NCI-H510A (cell line): ENCODE measurements at regions not wholly inside any gene's neighbourhood (a gene's known extent, or its start where the extent isn't known, plus 50 kb on each side); places are given as distances from the start of the nearest gene placed in this dataset.

Experiments used
- DNase-seq: peaks from one replicate; lab custom pipeline; 2025; lab: John Stamatoyannopoulos, UW

- DNase-seq, result no peak
These were observed 724.0 kb downstream of the IRX1 start for GRCh38 chr5:4319478-4320128.

GRCh38 chr5:4330327-4330726 lies 734.7 kb downstream of the IRX1 start:
- DNase-seq, result no peak

- DNase-seq, result no peak
These were observed 739.4 kb downstream of the IRX1 start for GRCh38 chr5:4335078-4335477.

- no peak for DNase-seq
These were observed 741.9 kb downstream of the IRX1 start for GRCh38 chr5:4337519-4337918.

GRCh38 chr5:4339949-4340348 lies 744.3 kb downstream of the IRX1 start:
- DNase-seq, result no peak

GRCh38 chr5:4345850-4346249 lies 750.2 kb downstream of the IRX1 start:
- DNase-seq, result no peak

GRCh38 chr5:4348423-4348822 lies 752.8 kb downstream of the IRX1 start:
- DNase-seq, result no peak

- no peak for DNase-seq
These were observed 753.3 kb downstream of the IRX1 start for GRCh38 chr5:4348919-4349318.

- no peak for DNase-seq
These were observed 760.6 kb downstream of the IRX1 start for GRCh38 chr5:4356201-4356600.

GRCh38 chr5:4359847-4360246 lies 764.2 kb downstream of the IRX1 start:
- DNase-seq, result no peak

- no peak for DNase-seq
These were observed 766.1 kb downstream of the IRX1 start for GRCh38 chr5:4361753-4362152.

GRCh38 chr5:4362411-4362810 lies 766.8 kb downstream of the IRX1 start:
- no peak for DNase-seq

- no peak for DNase-seq
These were observed 767.4 kb downstream of the IRX1 start for GRCh38 chr5:4363045-4363444.

- no peak for DNase-seq
These were observed 771.0 kb downstream of the IRX1 start for GRCh38 chr5:4366628-4367027.

- DNase-seq, result no peak
These were observed 769.9 kb upstream of the ADAMTS16 start for GRCh38 chr5:4370218-4370617.

- DNase-seq, result no peak
These were observed 767.6 kb upstream of the ADAMTS16 start for GRCh38 chr5:4372481-4372880.

GRCh38 chr5:4373051-4373820 lies 766.9 kb upstream of the ADAMTS16 start:
- no peak for DNase-seq

GRCh38 chr5:4374866-4375265 lies 765.3 kb upstream of the ADAMTS16 start:
- DNase-seq, result no peak

GRCh38 chr5:4375640-4376039 lies 764.5 kb upstream of the ADAMTS16 start:
- no peak for DNase-seq

- no peak for DNase-seq
These were observed 757.0 kb upstream of the ADAMTS16 start for GRCh38 chr5:4383102-4383501.

GRCh38 chr5:4383518-4384198 lies 756.5 kb upstream of the ADAMTS16 start:
- DNase-seq, result no peak

- no peak for DNase-seq
These were observed 755.5 kb upstream of the ADAMTS16 start for GRCh38 chr5:4384649-4385048.

GRCh38 chr5:4386152-4386551 lies 754.0 kb upstream of the ADAMTS16 start:
- no peak for DNase-seq
